Smooth muscle cell (in vitro differentiated cells): ENCODE measurements at regions not wholly inside any gene's neighbourhood (a gene's known extent, or its start where the extent isn't known, plus 50 kb on each side); places are given as distances from the start of the nearest gene placed in this dataset.

Experiments used
- DNase-seq: peaks from one replicate; lab custom pipeline; 2025; ENCODE audit not compliant: unreplicated experiment; lab: John Stamatoyannopoulos, UW
- H2AFZ ChIP-seq: fragments of 200-600 bp; sonication (generic); 2 replicates; pipeline ENCODE4 v1.6.0; 2016; ENCODE audit warnings: antibody characterized with exemption, low read depth, mild to moderate bottlenecking
- H3F3A ChIP-seq: fragments of 200-600 bp; sonication (generic); 2 replicates; pipeline ENCODE4 v1.6.0; 2017; ENCODE audit warnings: antibody characterized with exemption, low read depth
- H3K27ac ChIP-seq: fragments of 200-600 bp; sonication (generic); 2 replicates; pipeline ENCODE4 v1.5.1; 2016; ENCODE audit warnings: low read depth, mild to moderate bottlenecking
- H3K27me3 ChIP-seq: fragments of 200-600 bp; sonication (generic); 2 replicates; pipeline ENCODE4 v1.6.1; 2016; ENCODE audit warnings: low read depth, mild to moderate bottlenecking
- H3K36me3 ChIP-seq: fragments of 200-600 bp; sonication (generic); 2 replicates; pipeline ENCODE4 v1.5.1; 2016; ENCODE audit warnings: low read depth
- H3K4me1 ChIP-seq: fragments of 200-600 bp; sonication (generic); 2 replicates; pipeline ENCODE4 v1.5.1; 2016; ENCODE audit warnings: low read depth
- H3K4me2 ChIP-seq: fragments of 200-600 bp; sonication (generic); 2 replicates; pipeline ENCODE4 v1.6.0; 2016; ENCODE audit warnings: mild to moderate bottlenecking
- H3K4me3 ChIP-seq: fragments of 200-600 bp; sonication (generic); 2 replicates; pipeline ENCODE4 v1.5.1; 2016; ENCODE audit warnings: mild to moderate bottlenecking
- H3K79me2 ChIP-seq: fragments of 200-600 bp; sonication (generic); 2 replicates; pipeline ENCODE4 v1.6.0; 2016; ENCODE audit warnings: low read depth, mild to moderate bottlenecking
- H3K9ac ChIP-seq: fragments of 200-600 bp; sonication (generic); 2 replicates; pipeline ENCODE4 v1.6.0; 2016; ENCODE audit warnings: low read depth
- H3K9me3 ChIP-seq: fragments of 200-600 bp; sonication (generic); replicated peaks from 2 replicates; pipeline ENCODE4 v1.5.1; 2016; ENCODE audit warnings: low read depth
- H4K20me1 ChIP-seq: fragments of 200-600 bp; sonication (generic); 2 replicates; pipeline ENCODE4 v1.6.0; 2016; ENCODE audit warnings: low read depth
- CTCF ChIP-seq: fragments of 200-600 bp; sonication (generic); IDR thresholded peaks from 2 replicates; pipeline ENCODE4 v1.5.1; 2017; ENCODE audit warnings: borderline replicate concordance, mild to moderate bottlenecking, antibody characterized with exemption; ENCODE audit not compliant: insufficient read depth, poor library complexity, severe bottlenecking
- WGBS: methylation state at CpG from one replicate; pipeline ENCODE4 v1.1.7; 2016; ENCODE audit warnings: low lambda C conversion rate; 5-methylcytosine and 5-hydroxymethylcytosine counted together

- H3F3A ChIP-seq = no peaks in the 10 kb centered on the region
- H3K4me2 ChIP-seq = no peak overlapping the region
- H3K4me1 ChIP-seq = no peaks in the 10 kb centered on the region
- H3K9ac ChIP-seq = no peak overlapping the region
- TF ChIP-seq CTCF = no peak
- H4K20me1 ChIP-seq = no peaks in the 10 kb centered on the region
- no peaks in the 10 kb centered on the region for H3K27me3 ChIP-seq
- 83% methylated on average over 12 of the region's 13 CpGs for WGBS
- H3K4me3 ChIP-seq = no peak overlapping the region
- no peaks in the 10 kb centered on the region for H3K79me2 ChIP-seq
- H3K9me3 ChIP-seq = no peaks in the 10 kb centered on the region
- H3K36me3 ChIP-seq = no peaks in the 10 kb centered on the region
- no peak for DNase-seq
- no peak overlapping the region for H3K27ac ChIP-seq
- H2AFZ ChIP-seq = no peak overlapping the region
Measured at GRCh38 chr20:40770564-40771307, 81.7 kb upstream of the MAFB start.

DNA sequence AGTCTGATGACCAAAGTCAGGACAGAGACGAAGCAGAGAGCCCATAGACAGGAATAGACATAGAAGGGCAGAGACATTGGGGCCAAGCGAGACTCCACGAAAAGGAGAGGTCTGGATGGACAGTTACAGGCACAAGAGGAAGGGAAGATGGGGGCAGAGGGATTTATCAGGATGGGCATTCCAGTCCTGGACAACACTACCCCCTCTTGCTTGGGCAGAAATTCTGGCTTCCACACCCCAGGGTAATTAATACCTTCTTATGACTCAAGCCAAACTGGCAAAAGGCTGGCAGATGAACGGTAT, 82.2 kb upstream of the MAFB start:
- H4K20me1 ChIP-seq = no peaks in the 10 kb centered on the region
- H3K27me3 ChIP-seq = no peaks in the 10 kb centered on the region
- H3K36me3 ChIP-seq = no peaks in the 10 kb centered on the region
- no peaks in the 10 kb centered on the region for H3K9me3 ChIP-seq
- no peak overlapping the region for H3K4me3 ChIP-seq
- no peak overlapping the region for H3K4me2 ChIP-seq
- no peak overlapping the region for H3K9ac ChIP-seq
- no peaks in the 10 kb centered on the region for H3K79me2 ChIP-seq
- H3F3A ChIP-seq = no peaks in the 10 kb centered on the region
- no peaks in the 10 kb centered on the region for H3K4me1 ChIP-seq
- no peak for DNase-seq
- TF ChIP-seq CTCF = no peak
- H2AFZ ChIP-seq = no peak overlapping the region
- no peak overlapping the region for H3K27ac ChIP-seq
- whole genome bisulfite sequencing = 84% methylated on average over 4 of the region's 4 CpGs

- no peak overlapping the region for H2AFZ ChIP-seq
- WGBS = 88% methylated on average over 7 of the region's 7 CpGs
- no peaks in the 10 kb centered on the region for H3K27me3 ChIP-seq
- H3K27ac ChIP-seq = no peak overlapping the region
- no peak overlapping the region for H3K9ac ChIP-seq
- no peak for TF ChIP-seq CTCF
- H4K20me1 ChIP-seq = no peaks in the 10 kb centered on the region
- no peaks in the 10 kb centered on the region for H3K79me2 ChIP-seq
- H3K4me3 ChIP-seq = no peak overlapping the region
- H3K4me1 ChIP-seq = no peaks in the 10 kb centered on the region
- H3K36me3 ChIP-seq = no peaks in the 10 kb centered on the region
- no peaks in the 10 kb centered on the region for H3K9me3 ChIP-seq
- H3F3A ChIP-seq = no peaks in the 10 kb centered on the region
- H3K4me2 ChIP-seq = no peak overlapping the region
- no peak for DNase-seq
Measured at GRCh38 chr20:40771848-40772511, 82.9 kb upstream of the MAFB start.

DNA sequence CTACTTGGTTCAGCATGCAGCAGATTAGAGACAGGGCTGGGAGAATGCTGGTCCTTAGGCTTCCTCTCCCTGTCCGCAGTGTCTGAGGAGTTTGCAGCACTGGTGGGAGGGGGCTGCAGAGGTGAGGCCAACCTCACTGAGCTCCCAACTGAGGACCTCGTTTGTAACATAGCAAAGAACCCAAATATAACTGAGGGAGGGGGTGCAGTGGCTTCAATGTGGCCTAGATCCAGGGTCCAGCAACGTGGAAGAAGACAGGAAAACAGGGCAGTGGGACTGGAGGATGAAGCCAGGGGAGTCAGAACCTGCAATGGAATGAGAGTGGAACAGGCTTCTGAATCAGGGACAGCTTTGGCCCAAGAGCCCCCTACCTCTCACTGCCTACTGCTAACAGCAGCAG, 84.3 kb upstream of the MAFB start:
- H3K36me3 ChIP-seq = no peaks in the 10 kb centered on the region
- H4K20me1 ChIP-seq = no peaks in the 10 kb centered on the region
- no peaks in the 10 kb centered on the region for H3K27me3 ChIP-seq
- no peaks in the 10 kb centered on the region for H3K4me1 ChIP-seq
- H3K27ac ChIP-seq = no peak overlapping the region
- DNase-seq = no peak
- no peaks in the 10 kb centered on the region for H3K9me3 ChIP-seq
- no peak for TF ChIP-seq CTCF
- H2AFZ ChIP-seq = no peak overlapping the region
- no peak overlapping the region for H3K4me3 ChIP-seq
- no peak overlapping the region for H3K4me2 ChIP-seq
- H3K79me2 ChIP-seq = no peaks in the 10 kb centered on the region
- 67% methylated on average over 3 of the region's 3 CpGs for WGBS
- H3F3A ChIP-seq = no peaks in the 10 kb centered on the region
- H3K9ac ChIP-seq = no peak overlapping the region
